Daoy (cell line): ENCODE measurements at regions not wholly inside any gene's neighbourhood (a gene's known extent, or its start where the extent isn't known, plus 50 kb on each side); places are given as distances from the start of the nearest gene placed in this dataset.

Experiments
- DNase-seq: peaks from one replicate; pipeline ENCODE4 v3.0.0-alpha.2; 2015; ENCODE audit warnings: low read depth

DNA sequence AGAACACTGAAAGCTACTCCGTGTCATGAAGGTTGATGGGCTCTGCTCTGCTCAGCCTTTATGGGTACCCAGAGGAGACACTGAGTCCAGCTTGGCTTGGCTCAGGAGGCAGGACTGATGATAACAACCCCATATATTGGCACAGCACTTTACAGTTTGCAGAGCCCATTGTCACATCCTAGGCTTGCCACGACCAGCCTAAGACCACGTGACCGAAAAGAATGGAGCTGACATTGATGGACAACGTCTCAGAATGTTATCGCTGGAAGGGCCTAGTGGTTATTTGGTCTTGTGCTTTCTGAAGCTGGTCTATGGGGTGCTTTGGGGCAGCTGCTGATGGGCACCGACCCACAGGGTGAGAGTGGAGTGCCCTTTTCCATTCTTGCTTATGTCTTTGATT is 72.9 kb upstream of the RUNX3 start:
- no peak for DNase-seq

DNA sequence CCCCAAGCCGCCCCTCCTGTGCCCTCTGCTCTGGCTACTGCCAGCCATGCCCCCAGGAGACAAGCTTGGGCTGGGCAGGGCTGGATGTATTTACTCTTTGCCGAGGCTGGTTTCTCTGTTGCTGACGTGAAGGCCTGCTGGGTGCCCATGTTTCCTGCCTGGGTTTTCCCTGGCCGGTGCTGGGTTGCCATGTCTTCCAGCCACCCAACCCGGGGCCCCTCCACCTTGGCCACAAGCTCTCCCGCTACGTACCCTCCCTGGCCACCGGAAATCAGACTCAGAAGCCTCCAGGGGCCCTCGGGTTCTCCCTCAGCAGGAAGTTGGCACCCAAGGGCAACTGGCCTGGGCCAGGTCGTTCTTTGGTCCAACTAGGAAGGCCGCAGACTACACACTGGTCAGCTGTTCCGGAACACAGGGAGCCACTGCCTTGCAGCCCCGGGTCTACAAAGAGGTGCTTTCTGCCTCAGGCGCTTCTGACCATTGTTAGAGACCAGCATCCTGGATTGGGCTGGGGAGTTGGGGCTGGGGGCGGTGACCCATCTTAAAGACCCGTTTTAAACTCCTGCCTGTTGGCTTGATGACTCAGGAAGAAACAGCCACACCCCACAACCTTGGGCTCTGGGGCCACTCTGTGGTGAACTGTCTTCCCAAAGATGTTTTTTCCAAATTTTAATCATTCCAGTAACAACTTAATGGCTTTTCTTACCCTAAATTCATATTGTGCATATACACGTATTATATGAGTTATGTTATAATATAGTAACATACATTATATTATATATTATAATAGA is 71.2 kb upstream of the RUNX3 start:
- DNase-seq: no peak

DNA sequence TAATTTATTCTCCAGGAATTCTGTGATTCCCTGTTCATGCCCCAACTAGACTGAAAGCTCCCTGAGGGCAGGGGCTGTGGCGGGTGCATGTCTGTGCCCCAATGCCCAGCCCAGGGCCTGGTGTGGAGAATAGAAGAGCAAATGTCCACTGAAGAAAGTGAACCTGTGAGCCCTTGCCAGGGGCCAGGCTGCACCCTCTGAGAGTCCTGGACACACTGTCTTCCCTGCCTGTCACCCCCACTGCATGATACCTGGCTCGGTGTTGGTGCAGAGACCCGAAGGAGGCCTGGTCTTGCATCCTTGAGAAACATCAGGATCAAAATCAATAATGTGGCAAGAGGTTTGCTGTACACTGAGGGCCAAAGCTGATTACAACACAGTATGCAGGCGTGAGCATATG is 69.8 kb upstream of the RUNX3 start:
- DNase-seq: no peak

DNA sequence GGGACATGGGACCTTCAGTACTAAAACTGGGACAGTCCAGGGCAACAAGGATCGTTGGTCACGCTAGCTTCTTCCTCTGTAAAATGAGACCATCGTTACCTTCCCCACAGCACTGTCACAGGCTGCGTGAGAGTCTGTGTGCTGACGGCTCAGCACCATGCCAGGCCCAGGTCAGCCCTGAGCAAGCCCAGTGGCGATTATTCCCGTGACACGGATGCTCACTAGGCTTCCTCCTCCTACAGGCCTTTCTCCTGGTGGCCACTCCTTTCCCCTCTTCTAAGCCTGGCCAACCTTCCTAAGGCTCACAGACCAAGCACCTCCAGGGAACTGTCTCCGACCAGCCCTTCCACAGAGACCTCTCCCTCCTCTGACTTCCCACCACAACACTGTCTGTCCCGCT is 69.3 kb upstream of the RUNX3 start:
- no peak for DNase-seq

DNA sequence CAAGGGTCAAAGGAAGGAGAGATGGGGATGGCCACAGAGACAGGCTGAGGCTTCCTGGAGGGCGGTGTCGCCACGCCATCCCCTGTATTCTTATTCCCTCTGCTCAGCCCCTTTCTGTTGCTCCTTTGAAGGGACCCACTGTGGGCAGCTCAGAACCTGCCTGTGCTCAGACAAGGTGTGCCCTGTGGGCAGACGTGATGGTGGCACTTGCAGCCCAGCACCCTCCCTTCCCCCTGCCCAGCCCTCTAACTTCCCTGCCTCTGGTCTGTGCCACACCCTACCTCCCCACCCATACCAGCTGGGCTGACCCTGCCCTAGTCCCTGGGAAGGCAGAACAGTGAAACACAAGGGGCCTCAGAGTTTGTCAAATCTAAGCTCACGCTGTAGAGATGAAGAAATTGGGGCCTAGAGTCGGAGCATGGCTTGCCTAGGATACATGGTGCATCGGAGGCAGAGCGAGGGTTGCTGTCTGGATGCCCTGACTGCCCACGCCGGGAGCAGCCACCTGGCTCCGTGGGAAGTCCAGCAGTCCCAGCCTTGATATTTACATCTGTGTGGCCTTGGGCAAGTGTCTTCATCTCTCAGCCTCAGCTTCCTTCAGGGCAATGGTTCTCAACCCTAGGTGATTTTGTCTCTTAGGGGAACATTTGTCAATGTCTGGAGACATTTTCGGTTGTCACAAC is 68.6 kb upstream of the RUNX3 start:
- DNase-seq: no peak

DNA sequence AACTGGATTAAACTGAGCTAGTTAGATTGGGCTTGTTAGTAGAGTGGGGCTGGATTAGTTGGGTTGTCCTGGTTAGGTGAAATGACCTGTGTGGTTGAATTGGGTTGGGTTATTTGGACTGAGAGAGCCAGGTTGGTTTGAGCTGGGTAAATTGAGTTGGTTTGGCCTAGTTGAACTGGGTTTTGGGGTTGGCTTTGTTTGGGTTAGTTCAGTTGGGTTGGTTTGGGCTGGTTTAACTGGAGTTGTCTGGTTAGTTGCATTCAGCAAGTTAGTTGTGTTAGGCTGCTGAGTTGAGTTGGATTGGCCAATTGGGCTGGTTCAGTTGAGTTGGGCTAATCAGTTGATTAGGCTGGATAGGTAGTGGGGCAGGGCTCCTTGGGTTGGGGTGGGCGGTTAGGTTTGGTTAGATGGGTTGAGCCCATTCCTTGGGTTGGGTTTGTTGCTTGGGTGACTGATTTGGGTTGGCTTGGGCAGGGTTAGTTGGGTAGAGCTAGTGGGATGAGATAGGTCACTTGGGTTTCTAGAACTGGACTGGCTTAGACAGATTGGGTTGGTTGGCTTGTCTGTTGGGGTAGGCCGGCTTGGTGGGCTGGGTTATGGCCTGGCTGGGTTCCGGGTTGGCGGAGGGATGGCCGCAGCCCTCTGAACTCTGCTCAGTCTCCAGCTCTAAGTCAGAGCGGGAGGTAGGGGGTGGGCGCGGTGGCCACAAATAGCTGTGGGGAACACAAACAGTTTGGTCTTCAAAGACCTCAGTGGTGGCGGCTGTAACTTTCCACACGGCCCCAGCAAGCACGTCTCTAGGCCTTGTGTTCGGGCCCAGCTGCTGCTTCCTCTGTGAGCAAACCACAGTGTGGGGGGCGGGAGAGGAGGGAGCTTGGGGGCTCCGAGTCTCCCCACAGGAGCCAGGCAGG is 67.2 kb upstream of the RUNX3 start:
- no peak for DNase-seq

DNA sequence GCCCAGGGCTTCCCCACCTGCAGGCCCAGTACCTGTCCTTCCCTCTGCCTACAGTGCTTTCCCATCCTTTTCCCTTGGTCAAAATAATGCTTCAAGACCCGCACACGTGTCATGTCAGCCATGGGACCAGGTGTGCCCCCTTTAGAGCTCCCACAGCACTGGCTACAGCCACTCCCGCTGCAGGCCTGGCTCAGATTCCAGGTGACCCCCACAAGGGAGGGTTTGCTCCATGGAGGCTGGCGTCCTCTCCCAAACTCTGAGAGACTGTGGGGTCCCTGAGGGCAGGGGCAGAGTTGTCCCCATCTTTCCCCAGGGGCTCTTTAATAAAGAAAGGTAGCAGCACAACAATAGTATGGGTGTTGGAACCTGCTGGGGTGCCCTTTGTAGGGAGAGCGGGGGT is 66.4 kb upstream of the RUNX3 start:
- no peak for DNase-seq

DNA sequence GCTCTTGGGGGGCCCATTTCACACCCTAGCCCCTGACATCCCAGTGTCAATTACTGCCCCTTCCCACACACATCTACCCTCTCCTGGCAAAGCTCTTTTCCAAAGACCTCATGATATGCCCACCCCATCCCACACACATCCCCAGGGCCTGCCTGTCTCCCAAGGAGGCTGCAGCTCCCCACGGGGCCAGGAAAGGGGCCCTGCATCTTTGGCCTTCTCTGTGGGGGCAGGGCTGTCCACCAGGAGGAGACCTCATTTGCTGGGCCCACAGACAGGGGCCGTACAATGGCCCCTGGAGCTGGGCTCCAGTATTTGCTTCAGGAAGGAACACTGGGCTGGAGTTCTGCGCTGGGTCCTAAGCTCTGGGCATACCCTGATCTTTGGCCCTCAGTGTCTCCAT is 65.6 kb upstream of the RUNX3 start:
- no peak for DNase-seq

DNA sequence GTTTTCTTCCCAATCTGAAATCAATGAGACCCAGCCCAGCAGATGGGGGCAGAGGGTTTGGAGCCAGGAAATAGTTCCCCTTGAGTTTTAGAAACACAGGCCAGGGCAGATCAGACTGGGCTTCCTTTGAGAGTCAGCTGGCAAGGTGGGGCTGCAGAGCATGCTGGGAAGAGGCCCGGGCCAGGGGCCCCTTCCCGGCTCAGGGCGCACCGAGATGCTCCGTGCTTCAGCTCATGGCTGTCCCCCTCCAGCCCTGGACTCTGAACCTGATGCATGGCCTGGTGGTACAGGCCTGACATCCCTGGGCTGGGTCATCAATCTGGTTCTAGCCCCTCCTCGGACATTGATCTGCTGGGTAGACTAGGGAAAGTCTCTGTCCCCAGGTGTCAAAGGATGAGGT is 65.1 kb upstream of the RUNX3 start:
- DNase-seq: no peak

DNA sequence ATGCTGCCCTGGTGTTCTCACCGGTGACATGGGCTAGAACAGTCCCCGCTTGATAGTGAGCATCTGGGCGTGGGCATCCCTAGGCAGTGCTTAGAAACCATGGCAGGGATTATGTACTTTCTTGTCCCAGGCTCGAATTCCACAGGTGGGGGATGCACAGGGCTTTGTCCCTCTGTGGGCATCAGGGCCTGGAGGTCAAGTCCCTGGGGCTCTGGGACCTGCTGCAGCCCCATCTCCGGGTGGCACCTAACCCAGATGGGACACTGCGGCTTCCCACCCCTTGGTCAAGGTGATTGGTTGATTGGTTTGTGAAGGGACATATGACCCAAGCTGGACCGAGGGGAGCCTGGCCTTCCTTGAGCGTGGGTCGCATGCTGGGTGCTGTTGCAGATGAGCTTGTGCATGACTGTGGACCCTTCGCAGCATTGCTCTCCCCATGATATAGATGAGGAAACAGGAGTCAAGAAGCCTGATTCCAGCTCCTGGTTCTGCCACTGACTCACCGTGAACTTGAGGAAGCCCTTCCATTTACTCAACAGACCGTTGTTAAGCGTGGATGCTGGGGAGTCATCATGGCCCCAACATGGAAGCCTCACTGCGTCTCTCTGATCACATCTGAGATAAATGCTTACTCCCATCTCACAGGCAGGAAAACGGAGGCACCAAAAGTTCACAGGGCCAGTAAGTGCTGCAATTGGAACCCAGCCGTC is 64.0 kb upstream of the RUNX3 start:
- DNase-seq: no peak

DNA sequence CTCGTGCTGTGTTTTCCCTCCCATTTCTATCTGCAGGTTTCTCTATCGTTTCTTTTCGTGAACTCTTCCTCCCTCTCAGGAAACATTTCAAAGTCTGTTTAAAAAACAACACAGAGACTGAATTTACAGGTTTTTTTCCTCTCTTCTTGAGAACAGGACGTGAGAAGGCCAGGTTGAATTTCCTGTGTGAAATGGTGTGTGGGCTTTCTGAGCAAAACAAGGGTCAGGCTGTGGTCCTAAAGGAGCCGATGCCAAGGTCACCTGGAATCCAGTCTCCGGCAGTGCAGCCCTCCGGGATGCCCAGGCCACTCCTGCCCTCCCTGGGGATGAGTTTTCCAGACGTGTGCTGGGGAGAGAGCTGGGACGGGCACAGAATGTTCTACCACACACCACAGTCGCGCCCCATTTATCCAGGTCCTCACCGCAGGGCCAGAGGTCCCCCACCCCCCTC is 62.7 kb upstream of the RUNX3 start:
- DNase-seq: no peak

DNA sequence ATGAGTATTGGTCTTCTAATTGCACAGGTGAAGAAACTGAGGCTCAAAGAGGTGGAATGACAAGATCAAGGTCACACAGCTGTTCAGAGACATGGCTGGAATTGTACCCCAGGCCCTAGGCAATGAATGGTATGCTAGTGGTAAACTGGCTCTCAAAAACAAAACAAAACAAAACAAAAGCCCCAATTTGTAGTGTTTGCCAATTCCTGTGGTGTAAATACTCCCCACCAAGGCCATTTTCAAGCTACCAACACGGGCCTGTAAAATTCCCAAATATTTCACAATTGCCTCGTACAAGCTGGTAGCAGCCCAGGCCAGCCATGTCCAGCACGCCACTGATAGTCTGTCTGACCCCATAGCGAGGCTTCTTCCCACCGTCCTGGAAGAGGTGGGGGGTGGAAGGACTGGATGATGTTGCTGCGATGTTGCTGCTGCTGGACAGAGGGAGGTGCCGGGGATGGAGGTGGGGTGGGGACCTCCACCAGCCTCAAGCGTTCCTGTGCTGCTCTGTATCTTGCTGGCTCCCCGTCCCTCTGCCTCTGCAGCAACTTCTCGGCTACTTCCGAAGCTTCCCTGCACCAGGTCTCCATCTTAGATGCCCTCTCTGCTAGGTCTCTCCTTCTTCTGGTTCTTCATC is 62.2 kb upstream of the RUNX3 start:
- no peak for DNase-seq

DNA sequence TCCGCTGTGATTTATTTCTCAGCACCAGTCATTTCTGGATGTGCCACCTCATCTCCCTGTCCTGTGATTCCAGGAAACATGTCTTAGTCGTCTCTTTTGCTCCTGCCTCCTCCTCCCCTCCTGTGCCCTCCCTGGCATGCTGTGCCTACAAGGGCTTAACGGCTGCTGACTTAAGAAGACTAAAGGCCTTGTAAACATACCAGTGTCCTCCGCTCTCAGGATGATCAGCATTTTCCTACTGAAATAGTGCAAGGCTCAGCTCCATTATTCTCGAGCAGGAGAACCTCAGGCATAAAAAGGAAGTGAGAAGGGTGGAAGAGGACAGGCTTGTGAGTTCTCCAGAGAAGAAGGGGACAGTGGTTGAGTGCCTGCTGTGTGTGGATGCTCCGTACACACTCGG is 61.6 kb upstream of the RUNX3 start:
- no peak for DNase-seq

DNA sequence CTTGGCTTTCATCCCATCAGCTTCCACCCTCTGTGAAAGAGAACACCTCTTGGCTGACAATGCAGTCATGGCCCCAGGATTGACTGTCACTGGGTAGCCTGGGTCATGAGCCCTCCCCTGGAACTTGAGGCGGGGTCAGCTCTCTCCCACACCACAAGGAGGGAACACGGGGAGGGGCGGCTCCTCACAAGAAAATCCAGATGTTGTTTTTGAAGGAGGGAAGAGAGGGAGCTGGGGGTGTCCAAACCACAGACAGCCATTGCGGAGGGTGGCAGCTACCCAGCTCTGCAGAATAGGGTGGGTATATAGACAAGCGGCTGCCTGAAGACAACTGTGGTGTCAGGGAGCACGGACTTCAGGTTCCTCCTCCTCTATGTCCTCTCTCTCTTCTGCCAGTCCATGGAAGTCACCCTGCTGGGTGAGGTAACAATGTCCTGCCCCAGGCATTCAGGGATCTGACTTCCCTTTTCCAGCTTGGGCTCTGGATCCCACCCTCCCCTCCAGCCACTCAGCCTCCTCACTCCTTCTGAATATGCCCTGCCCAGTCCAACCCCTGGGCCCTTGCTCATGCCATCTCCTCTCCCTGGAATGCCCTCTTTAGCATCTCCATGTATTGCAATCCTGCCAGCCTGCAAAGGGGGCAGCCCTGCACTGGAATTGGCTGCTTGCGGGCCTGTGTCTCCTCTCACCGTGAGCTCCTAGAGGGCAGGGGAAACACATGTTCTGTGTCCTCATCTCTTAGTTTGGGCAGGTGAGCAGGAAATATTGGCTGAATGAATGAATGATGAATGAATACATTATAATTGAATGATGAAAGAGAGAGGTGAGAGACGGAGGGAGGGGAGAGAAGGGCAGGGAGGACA is 60.9 kb upstream of the RUNX3 start:
- DNase-seq: no peak

DNA sequence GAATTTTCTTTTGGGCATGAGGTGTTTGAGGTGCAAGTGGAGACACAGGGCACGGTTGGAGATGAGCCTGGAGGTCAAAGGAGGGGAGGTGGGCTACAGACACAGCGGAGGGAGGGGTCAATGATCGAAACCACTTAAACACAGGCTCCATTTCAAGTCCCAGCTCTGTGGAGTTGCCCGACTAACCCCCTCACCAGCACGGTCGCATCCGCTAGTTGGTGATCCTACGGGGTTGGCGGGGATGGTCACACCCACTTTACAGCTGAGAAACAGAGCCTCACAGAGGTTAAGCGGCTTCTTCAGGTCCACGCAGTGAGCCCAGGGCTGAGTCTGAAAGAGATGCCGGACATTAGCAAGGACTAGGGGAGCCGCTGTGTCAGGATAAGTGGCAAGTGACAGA is 60.1 kb upstream of the RUNX3 start:
- DNase-seq: no peak

DNA sequence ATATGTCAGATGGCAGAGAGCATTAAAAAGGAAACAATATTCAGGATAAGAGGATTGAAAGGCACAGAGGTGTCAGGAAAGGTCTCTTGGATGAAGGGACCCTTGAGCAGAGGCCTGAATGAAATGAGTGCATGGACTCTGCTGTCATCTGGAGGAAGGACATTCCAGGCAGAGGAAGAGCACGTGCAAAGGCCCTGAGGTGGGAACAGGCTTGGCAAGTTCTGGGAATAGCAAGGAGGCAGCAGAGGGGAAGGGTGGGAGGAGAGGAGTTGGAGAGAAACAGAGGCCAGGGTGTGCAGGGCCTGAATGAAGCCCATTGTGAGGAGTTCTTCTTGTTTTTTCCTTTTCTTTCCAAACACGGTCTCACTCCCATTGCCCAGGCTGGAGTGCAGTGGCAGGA is 59.0 kb upstream of the RUNX3 start:
- no peak for DNase-seq

DNA sequence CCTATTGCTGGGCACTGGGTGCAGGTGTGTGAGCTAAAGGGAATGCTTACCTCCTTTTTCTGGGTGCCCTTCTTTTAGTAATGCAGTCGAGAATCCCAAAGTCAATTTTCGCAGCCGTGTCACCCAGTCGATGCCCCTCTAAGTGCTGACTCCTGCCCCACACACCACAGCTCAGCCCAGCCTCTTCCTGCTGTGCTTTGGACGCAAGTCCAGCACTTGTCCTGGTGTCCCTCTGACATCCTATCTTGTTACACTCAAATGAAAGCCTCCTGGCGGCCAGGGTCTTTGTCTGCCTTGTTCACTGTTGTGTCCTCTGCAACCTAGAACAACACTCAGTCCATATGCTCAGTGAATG is 58.5 kb upstream of the RUNX3 start:
- no peak for DNase-seq

DNA sequence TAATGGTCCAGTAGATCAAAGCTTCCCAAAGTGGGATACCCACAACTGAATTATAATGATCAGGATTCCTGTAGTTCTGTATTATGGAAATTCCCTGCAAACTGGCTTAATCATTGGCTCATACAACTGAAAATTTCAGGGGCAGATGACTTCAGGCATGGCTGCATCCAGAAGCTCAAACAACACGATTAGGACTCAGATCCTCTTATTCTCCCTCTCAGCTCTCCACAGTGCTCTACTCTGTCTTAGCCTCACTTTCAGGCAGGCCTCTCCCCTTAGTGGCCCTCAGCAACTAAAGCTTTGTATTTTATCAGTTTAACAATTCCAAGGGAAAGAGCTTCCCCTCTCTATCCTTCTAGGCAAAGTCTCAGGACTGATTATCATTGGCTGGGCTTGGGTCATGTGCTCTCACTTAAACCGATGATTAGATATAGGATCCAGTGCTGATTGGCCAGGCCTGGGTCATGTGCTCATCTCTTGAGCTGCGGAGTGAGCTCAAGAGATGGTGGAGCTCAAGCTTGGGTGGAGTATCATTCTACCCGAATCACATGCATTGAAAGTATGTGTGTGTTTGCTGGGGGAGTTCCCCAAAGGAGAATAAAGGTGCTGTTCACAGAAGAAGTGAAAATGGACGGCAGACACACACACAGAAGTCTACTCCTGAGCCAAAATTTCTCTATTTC is 57.9 kb upstream of the RUNX3 start:
- no peak for DNase-seq

DNA sequence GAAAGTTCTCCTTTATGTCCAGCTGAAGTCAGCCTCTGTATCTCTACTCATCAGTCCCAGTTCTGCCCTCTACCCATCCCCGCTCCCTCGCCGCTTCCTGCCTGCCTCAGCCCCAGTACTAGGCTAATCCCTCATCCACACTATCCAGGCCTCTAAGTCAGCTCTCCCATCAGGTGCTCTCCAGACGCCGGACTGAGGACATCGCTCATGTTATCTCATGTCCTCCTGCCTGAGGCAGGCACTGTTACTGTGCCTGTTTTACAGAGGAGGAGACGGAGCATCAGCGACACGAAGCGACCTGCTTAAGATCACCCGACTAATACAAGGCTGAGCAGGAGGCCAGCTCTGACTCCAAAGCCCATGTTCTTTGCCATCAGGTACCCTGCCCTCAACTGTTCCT is 57.3 kb upstream of the RUNX3 start:
- no peak for DNase-seq

DNA sequence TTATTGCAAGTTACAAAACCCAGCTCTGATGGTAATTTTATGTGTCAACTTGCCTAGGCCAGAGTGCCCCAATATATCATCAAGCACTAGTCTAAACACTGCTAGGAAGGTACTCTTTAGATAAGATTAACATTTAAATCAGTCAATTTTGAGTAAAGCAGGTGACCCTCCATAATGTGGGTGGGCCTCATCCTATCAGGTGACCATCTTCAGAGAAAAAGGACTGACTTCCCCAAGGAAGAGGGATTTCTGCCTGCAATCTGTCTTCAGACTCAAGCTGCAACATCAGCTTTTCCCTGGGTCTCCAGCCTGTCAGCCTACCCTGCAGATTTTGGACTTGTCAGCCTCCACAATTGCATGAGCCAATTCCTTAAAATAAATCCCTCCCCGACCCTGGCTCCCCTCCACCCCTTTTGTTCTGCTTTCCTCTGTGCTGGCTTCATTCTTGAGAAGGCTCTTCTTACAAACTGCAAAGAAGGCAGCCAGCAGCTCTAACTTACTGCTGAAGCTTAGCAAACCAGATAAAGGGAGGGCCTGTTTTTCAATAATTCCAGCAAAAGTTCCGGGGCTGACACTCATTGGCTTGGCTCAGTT is 56.4 kb upstream of the RUNX3 start:
- no peak for DNase-seq
